HG02571 (cell line): ENCODE measurements at regions not wholly inside any gene's neighbourhood (a gene's known extent, or its start where the extent isn't known, plus 50 kb on each side); places are given as distances from the start of the nearest gene placed in this dataset.
"Not testable (repeated sequence)": the region's sequence is repeated elsewhere in the genome, so short reads cannot be mapped to it uniquely, and the experiment has no call there.

ENCODE experiments used
- ATAC-seq: cut with Tn5 transposase; IDR thresholded peaks from one replicate; pipeline ENCODE4 v1.9.1; 2021; ENCODE audit warnings: mild to moderate bottlenecking, moderate library complexity; ENCODE audit not compliant: unreplicated experiment

- ATAC-seq: no peak
Observed at GRCh38 chr6:167748458-167749379, 78.0 kb upstream of the AFDN start.

- ATAC-seq: no peak
Observed at GRCh38 chr6:167750956-167751358, 75.8 kb upstream of the AFDN start.

- ATAC-seq: no peak
Observed at GRCh38 chr6:167751579-167752115, 75.1 kb upstream of the AFDN start.

- ATAC-seq: not testable (repeated sequence)
Observed at GRCh38 chr6:167753281-167753680, 73.4 kb upstream of the AFDN start.

- no peak for ATAC-seq
Observed at GRCh38 chr6:167754691-167755090, 72.0 kb upstream of the AFDN start.

- ATAC-seq: no peak
Observed at GRCh38 chr6:167755461-167755860, 71.2 kb upstream of the AFDN start.

GRCh38 chr6:167756597-167756996 lies 70.1 kb upstream of the AFDN start:
- ATAC-seq: no peak

GRCh38 chr6:167757249-167757648 lies 69.5 kb upstream of the AFDN start:
- no peak for ATAC-seq

- ATAC-seq: no peak
Observed at GRCh38 chr6:167757821-167758220, 68.9 kb upstream of the AFDN start.

- ATAC-seq: no peak
Observed at GRCh38 chr6:167758309-167759023, 68.2 kb upstream of the AFDN start.

- ATAC-seq: no peak
Observed at GRCh38 chr6:167759206-167759605, 67.5 kb upstream of the AFDN start.

GRCh38 chr6:167759912-167760311 lies 66.8 kb upstream of the AFDN start:
- no peak for ATAC-seq

GRCh38 chr6:167760979-167761793 lies 65.5 kb upstream of the AFDN start:
- no peak for ATAC-seq

- no peak for ATAC-seq
Observed at GRCh38 chr6:167761794-167762258, 64.9 kb upstream of the AFDN start.

GRCh38 chr6:167762259-167762962 lies 64.3 kb upstream of the AFDN start:
- no peak for ATAC-seq

- ATAC-seq: no peak
Observed at GRCh38 chr6:167763056-167763944, 63.4 kb upstream of the AFDN start.

- ATAC-seq: no peak
Observed at GRCh38 chr6:167764215-167764614, 62.5 kb upstream of the AFDN start.

- ATAC-seq: no peak
Observed at GRCh38 chr6:167764713-167765479, 61.8 kb upstream of the AFDN start.
